HG03571 (cell line): ENCODE measurements at regions not wholly inside any gene's neighbourhood (a gene's known extent, or its start where the extent isn't known, plus 50 kb on each side); places are given as distances from the start of the nearest gene placed in this dataset.
"Not testable (repeated sequence)": the region's sequence is repeated elsewhere in the genome, so short reads cannot be mapped to it uniquely, and the experiment has no call there.

Experiments
- ATAC-seq: cut with Tn5 transposase; IDR thresholded peaks from one replicate; pipeline ENCODE4 v1.9.1; 2021; ENCODE audit not compliant: unreplicated experiment

- ATAC-seq: no peak
Measured at GRCh38 chr22:48722661-48723060, 1105.0 kb downstream of the BRD1 start.

GRCh38 chr22:48721395-48721669 is 1106.3 kb downstream of the BRD1 start:
- no peak for ATAC-seq

DNA sequence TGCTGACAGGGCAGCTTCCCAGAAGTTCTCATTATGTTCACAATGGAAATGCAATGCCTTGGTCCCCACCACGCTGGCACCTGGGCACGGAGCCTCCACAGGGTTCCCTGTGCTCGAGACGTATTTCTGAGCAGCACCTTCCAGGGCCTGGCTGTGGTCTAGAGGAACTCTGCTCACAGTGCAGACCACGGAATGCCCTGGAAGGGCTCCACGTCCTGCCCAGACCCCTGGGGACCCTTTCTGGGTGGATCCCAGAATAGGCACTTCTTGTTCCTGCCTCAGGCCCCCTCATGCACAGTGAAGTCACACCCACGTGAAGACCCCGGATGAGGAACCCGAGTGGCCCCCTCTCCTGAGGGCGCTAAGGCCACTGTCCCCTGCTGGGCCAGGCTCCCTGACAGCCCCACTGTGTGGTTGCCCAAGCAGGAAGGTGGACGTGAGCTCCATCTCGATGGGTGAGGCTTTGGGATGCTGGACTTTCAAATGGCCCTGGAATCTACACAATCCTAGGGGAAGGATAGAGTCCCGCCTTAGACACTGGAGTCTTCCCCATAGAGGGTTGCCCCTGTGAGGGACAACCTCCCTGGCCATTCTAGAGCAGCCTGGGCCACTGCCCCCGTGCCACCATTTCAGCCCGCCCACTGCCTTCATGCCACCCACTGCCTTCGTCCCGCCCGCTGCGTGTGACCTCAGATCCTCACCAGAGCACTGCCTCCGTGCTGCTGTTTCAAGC is 1106.8 kb downstream of the BRD1 start:
- ATAC-seq: no peak

- ATAC-seq: no peak
Measured at GRCh38 chr22:48719978-48720661, 1107.6 kb downstream of the BRD1 start.

- no peak for ATAC-seq
Measured at GRCh38 chr22:48718818-48719500, 1108.7 kb downstream of the BRD1 start.

GRCh38 chr22:48717883-48718817 is 1109.5 kb downstream of the BRD1 start:
- no peak for ATAC-seq

- ATAC-seq: no peak
Measured at GRCh38 chr22:48717076-48717810, 1110.4 kb downstream of the BRD1 start.

DNA sequence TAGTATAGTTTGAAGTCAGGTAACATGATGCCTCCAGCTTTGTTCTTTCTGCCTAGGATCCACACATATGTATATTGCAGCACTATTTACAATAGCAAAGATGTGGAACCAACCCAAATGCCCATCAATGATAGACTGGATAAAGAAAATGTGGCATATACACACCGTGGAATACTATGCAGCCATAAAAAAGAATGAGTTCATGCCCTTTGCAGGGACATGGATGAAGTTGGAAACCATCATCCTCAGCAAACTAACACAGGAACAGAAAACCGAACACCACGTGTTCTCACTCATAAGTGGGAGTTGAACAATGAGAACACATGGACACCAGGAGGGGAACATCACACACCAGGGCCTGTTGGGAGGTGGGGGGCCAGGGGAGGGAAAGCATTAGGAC is 1111.5 kb downstream of the BRD1 start:
- not testable (repeated sequence) for ATAC-seq

- no peak for ATAC-seq
Measured at GRCh38 chr22:48715511-48715910, 1112.2 kb downstream of the BRD1 start.

DNA sequence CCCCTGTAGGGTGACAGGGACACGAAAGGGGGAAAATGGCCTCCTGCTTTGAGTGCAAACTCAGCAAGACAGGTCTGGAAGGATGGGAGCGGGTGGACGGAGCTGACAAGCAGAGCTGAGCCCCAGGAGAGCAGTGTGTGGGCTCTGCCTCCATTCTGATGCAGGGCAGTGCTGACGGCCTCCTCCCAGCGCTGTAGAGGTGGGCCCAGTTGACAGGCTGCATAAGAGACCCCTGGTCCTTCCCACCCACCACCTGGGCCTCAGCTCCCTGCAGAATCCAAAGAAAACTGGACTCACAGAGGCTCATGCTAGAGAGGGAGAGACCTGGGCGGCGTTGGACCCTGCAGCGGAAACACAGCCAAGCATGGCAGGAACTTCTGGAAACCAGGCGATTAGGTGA is 1113.4 kb downstream of the BRD1 start:
- ATAC-seq: no peak

DNA sequence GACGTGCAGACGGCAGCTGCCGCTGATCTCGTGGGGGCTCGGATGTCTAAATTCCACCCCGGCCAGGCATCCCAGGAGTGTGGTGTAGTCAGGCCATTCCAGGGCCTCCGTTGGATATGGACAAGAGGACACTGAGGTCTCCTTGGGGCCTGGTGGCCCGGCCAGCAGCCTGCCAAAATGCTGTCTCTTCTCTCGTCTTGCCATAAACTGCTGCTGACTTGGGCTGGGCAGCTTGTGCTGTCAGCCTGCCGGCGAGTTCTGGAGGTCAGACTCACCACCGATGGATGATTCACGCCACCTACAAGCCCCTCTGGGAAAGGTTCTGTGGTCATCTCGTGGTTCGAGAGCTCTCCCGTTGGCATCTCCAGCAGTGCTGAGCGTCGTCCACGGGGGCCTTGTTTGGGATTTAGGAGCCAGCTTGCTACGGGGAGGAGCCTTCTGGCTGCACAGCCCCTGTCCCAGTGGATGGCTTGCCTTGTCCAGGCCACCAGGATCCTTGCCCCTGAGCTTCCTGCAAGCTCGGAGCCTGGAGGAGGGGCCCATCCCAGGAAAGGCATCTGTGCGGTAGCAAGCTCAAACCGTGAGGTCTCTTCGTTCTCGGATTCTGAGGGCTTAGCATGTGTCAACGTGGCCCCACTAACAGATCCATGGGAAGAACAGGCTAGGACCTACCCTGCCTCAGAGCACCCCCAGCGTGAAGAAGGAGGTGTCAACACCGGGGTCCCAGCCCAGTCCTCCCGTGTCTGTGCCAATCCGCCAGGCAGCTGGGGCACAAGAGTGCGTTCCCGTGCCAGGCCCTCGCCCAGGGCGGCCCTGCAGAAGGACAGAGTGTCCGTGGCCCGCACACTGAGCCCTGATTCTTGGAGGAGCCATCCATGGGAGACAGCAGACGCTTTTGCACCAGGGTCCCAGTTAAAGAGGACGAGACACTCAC is 1114.1 kb downstream of the BRD1 start:
- no peak for ATAC-seq

- ATAC-seq: no peak
Measured at GRCh38 chr22:48712558-48713271, 1115.0 kb downstream of the BRD1 start.

DNA sequence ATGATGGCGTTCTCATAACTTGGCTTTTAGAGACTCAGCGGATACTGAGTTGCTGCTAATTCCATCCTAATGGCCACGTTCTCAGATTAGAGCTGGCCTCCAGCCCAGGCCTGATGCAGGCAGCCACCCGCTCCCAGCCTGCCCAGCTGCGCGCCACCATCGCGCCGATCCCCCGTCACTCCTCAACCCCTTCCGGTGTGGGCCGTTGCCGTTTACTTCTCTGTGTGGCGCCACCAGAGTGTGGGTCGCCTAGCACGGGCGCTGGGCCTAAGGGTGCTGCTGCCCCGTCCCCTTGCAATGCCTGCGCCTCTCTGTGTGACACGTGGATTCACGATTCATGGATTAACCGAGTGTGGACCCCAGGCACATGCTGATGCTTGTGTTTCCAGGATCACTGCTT is 1116.0 kb downstream of the BRD1 start:
- ATAC-seq: no peak

- ATAC-seq: no peak
Measured at GRCh38 chr22:48711031-48711431, 1116.6 kb downstream of the BRD1 start.

DNA sequence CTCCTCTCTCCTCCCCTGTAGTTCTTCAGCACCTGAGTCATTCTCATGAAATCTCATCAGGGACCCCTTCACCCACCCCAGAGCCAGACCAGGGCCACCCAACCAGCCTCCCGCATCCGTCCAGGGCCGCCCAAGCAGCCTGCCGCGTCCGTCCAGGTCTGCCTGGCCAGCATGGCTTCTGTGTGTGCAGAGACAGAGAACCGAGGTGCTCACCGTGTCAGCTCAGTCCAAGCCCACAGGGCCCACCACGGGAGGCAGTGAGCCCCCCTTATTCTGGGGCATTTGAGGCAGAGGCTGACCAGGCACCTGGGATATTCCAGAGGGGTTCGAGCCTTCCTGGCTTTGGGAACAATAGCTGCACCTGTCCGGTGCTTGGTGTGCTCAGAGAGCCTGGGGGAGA is 1117.3 kb downstream of the BRD1 start:
- no peak for ATAC-seq

GRCh38 chr22:48709976-48710375 is 1117.7 kb downstream of the BRD1 start:
- ATAC-seq: no peak

DNA sequence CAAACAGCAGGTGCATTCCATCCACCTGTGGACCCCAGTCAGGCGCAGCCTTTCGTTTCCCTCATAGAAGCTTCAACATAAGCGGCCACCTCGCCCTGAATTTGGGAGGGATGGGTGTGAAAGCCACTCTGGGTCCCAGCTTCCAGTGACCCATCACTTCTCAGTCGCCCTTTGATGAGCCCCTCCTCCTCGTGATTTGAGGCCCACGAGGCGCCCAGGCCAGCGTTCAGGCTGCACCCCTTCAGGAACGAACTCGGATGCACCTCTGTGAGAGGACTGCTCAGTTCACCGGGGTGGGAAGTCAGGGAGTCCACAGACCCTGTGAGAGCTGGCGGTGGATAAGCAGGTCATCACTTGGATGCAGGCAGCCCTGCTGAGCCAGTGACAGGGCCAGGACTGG is 1118.2 kb downstream of the BRD1 start:
- ATAC-seq: no peak

DNA sequence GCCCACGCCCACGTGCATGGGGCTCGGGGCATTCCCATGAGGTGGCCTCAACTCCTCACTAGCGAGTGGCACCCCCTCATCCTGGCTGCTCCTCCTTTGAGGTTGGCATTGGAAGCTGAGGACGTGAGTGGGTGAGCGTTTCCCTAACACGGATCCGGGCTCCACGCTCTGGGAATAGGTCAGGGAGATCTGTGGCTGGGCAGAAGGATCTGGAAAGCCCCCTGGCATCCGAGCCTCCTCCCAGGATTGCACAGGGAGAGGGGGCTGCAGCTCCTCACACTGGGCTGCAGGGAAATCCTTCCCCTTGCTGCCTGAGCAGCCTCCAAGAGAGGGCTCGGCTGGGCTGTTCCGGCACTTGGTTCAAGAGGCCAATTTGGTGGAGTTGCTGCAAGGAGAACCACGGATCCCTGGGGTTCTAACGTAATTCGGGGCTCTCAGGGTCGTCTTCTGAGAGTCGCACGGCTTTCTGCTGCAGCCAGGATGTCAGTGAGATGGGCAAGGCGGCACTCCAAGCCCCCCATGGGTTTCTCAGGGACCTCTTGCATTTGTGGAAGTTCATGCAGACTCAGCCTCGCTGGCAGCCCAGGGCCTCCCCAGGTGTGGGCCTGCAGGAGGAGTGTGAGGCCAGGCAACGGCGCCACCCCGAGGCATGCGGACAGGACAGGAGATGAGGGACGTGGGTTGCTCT is 1119.0 kb downstream of the BRD1 start:
- ATAC-seq: no peak
